ENCODE measurements at regions not wholly inside any gene's neighbourhood (a gene's known extent, or its start where the extent isn't known, plus 50 kb on each side); places are given as distances from the start of the nearest gene placed in this dataset.

GRCh38 chr5:122533825-122534224, 221.8 kb downstream of the SNCAIP start:
- Histone ChIP-seq H4K91ac (ENCODE audit: insufficient read length, low read depth, low read length) (no peak overlapping the region), H3K23ac (ENCODE audit: insufficient read length, low read depth, low read length) (no peak overlapping the region), H3K9me3 (ENCODE audit: control insufficient read depth, low read depth, low read length) (no peaks in the 10 kb centered on the region), H2BK5ac (ENCODE audit: insufficient read length, low read length) (no peak overlapping the region), H2BK20ac (ENCODE audit: low read depth, low read length, poor library complexity, severe bottlenecking) (no peak overlapping the region), H3K4ac (ENCODE audit: low read depth, low read length) (no peak overlapping the region), H3K4me2 (ENCODE audit: insufficient read depth, insufficient read length, low read length) (no peak overlapping the region), H2BK12ac (ENCODE audit: insufficient read length, low read depth, low read length) (no peak overlapping the region), H2BK120ac (ENCODE audit: low read depth, low read length, poor library complexity, severe bottlenecking) (no peak overlapping the region), H2AFZ (ENCODE audit: low read length) (no peak overlapping the region), H3K23me2 (ENCODE audit: insufficient read length, low read depth, low read length, poor library complexity, severe bottlenecking) (no peaks in the 10 kb centered on the region), H3K27me3 (ENCODE audit: insufficient read depth, low read length) (no peaks in the 10 kb centered on the region), H4K5ac (ENCODE audit: insufficient read length, low read depth, low read length) (no peak overlapping the region), H4K20me1 (ENCODE audit: control insufficient read depth, insufficient read depth, insufficient read length) (no peaks in the 10 kb centered on the region), H3K56ac (ENCODE audit: insufficient read length, low read depth, low read length) (no peak overlapping the region), H3K4me1 (ENCODE audit: insufficient read depth, low read length) (no peaks in the 10 kb centered on the region), H2BK15ac (ENCODE audit: low read depth, low read length) (no peak overlapping the region), H3K18ac (ENCODE audit: insufficient read length, low read depth, low read length) (no peak overlapping the region), H3K79me2 (ENCODE audit: insufficient read depth, low read length) (no peaks in the 10 kb centered on the region), H3K27ac (ENCODE audit: insufficient read length, low read depth, low read length) (no peak overlapping the region), H4K8ac (replicated peaks; ENCODE audit: insufficient read length, low read depth, low read length) (no peak overlapping the region), H3T11ph (ENCODE audit: low read length) (no peak overlapping the region), H3K14ac (ENCODE audit: insufficient read depth, low read length) (no peak overlapping the region), H3K79me1 (ENCODE audit: insufficient read depth, low read depth, low read length, poor library complexity, severe bottlenecking) (no peaks in the 10 kb centered on the region), H2AK5ac (ENCODE audit: insufficient read length, low read length) (no peak overlapping the region), H3K9ac (ENCODE audit: extremely low read depth, insufficient read length, low read length) (no peak overlapping the region)
- DNase-seq = no peak
- Mint-ChIP-seq H3K27me3 (ENCODE audit: low read depth) (no peaks in the 10 kb centered on the region; the same call in 1 of the 2 replicates), H3K4me1 (peaks cover 9 to 11% of the 10 kb centered on the region in 2 experiments), H3K27ac (no peak overlapping the region), H3K36me3 (ENCODE audit: insufficient read depth in 1 of 3, low read depth in 3 of 3) (no peaks in the 10 kb centered on the region), H3K9me3 (no peaks in the 10 kb centered on the region), H3K4me3 (no peak overlapping the region)
- no peak for TF ChIP-seq CTCF (conservative IDR thresholded peaks at IDR 0.05)

All from H9 (cell line).